PFSK-1 (cell line): ENCODE measurements at regions not wholly inside any gene's neighbourhood (a gene's known extent, or its start where the extent isn't known, plus 50 kb on each side); places are given as distances from the start of the nearest gene placed in this dataset.

Experiments used
- FOXP2 ChIP-seq: optimal IDR thresholded peaks from 2 replicates; pipeline ENCODE3; 2011; ENCODE audit warnings: borderline replicate concordance, control low read depth, inconsistent platforms; ENCODE audit not compliant: insufficient read depth; ENCODE audit errors: extremely low read length, extremely low read depth
- POLR2AphosphoS5 ChIP-seq: IDR thresholded peaks from 2 replicates; pipeline ENCODE4 v1.6.1; 2012; ENCODE audit warnings: low read depth, mild to moderate bottlenecking, control low read depth, low read length, moderate library complexity
- REST ChIP-seq, 2 experiments: IDR thresholded peaks; 2 replicates each; pipeline versions ENCODE4 v1.6.1 to v1.8.0; 2011 to 2012; ENCODE audit warnings: low read depth in 2 of 2, low read length in 2 of 2, control low read depth in 1 of 2, inconsistent platforms in 1 of 2, mild to moderate bottlenecking in 1 of 2, moderate library complexity in 1 of 2; ENCODE audit not compliant: insufficient read depth in 1 of 2
- SIN3A ChIP-seq: IDR thresholded peaks from 2 replicates; pipeline ENCODE4 v1.6.1; 2012; ENCODE audit warnings: mild to moderate bottlenecking, low read length, moderate library complexity, borderline replicate concordance; ENCODE audit not compliant: insufficient read depth
- TAF1 ChIP-seq: IDR thresholded peaks from 2 replicates; pipeline ENCODE4 v1.6.1; 2012; ENCODE audit warnings: low read length, control low read depth, borderline replicate concordance; ENCODE audit not compliant: insufficient read depth

DNA sequence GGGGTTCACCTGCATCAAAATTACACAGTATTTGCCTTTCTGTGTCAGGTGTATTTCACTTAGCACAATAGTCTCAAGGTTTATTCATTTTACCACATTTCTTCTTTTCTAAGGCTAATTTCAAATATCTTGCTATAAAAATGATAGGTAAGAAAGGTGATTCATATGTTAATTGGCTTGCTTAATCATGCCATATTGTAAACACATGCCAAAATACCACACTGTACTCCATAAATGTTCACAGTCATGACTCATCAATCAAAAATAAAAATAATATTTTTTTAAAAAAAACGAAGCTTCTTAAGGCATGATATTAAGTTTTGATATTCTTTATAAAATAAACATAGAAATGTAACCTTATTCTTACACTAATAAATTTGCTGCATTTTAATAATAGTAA is 947.1 kb downstream of the GRM8 start:
- no peak for TF ChIP-seq REST (IDR thresholded peaks at IDR 0.05; ENCODE audit: insufficient read depth in 1 of 2, low read depth in 2 of 2, low read length in 2 of 2)
- TF ChIP-seq TAF1, result no peak
- TF ChIP-seq FOXP2, result no peak
- no peak for TF ChIP-seq SIN3A
- no peak for TF ChIP-seq POLR2AphosphoS5

DNA sequence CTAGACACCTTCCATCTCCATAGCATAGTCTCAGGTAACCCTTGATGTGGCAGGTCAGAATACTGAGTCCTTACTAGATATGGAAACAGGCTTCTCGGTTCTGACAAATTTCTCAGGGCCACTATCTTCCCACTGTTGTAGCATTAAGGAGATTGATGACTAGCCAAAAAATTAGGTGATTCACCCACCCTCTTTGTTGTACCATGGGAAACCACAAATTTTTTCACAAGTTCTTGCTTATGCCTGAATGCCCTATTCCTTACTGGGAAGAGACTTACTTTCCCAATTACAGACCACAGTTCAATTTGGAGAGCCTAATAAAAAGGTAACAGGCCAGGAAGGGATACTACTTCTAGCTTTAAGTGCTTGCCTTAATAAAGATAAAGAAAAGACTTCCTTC is 948.8 kb downstream of the GRM8 start:
- TF ChIP-seq SIN3A (no peak), FOXP2 (no peak), REST (IDR thresholded peaks at IDR 0.05; ENCODE audit: insufficient read depth in 1 of 2, low read depth in 2 of 2, low read length in 2 of 2) (no peak), TAF1 (no peak), POLR2AphosphoS5 (no peak)

GRCh38 chr7:126302639-126303038 is 950.1 kb downstream of the GRM8 start:
- no peak for TF ChIP-seq POLR2AphosphoS5
- TF ChIP-seq TAF1, result no peak
- TF ChIP-seq FOXP2, result no peak
- TF ChIP-seq SIN3A, result no peak
- no peak for TF ChIP-seq REST (IDR thresholded peaks at IDR 0.05; ENCODE audit: insufficient read depth in 1 of 2, low read depth in 2 of 2, low read length in 2 of 2)

GRCh38 chr7:126286317-126286716 is 966.4 kb downstream of the GRM8 start:
- no peak for TF ChIP-seq FOXP2
- no peak for TF ChIP-seq POLR2AphosphoS5
- no peak for TF ChIP-seq REST (IDR thresholded peaks at IDR 0.05; ENCODE audit: insufficient read depth in 1 of 2, low read depth in 2 of 2, low read length in 2 of 2)
- TF ChIP-seq TAF1, result no peak
- TF ChIP-seq SIN3A, result no peak

- TF ChIP-seq FOXP2, result no peak
- TF ChIP-seq TAF1, result no peak
- no peak for TF ChIP-seq POLR2AphosphoS5
- TF ChIP-seq SIN3A, result no peak
- TF ChIP-seq REST (IDR thresholded peaks at IDR 0.05; ENCODE audit: insufficient read depth in 1 of 2, low read depth in 2 of 2, low read length in 2 of 2), result no peak
These were observed 1016.5 kb downstream of the GRM8 start for GRCh38 chr7:126236261-126236660.
